Esophagus squamous epithelium (tissue), 4 donors: ENCODE measurements at regions not wholly inside any gene's neighbourhood (a gene's known extent, or its start where the extent isn't known, plus 50 kb on each side); places are given as distances from the start of the nearest gene placed in this dataset.

Experiments
- CTCF ChIP-seq, 6 experiments: fragments of 450-650 bp in 4 of 6; fragments of 200-600 bp in 2 of 6; sonication (generic) in 2 of 6; IDR thresholded peaks; one replicate each; pipeline ENCODE4 v1.5.1; 2016 to 2019; ENCODE audit warnings: antibody characterized with exemption in 6 of 6, mild to moderate bottlenecking in 4 of 6, moderate library complexity in 4 of 6
- POLR2A ChIP-seq, 4 donors: fragments of 450-650 bp; IDR thresholded peaks; one replicate each; pipeline ENCODE4 v1.6.1; 2017; ENCODE audit warnings: antibody characterized with exemption in 4 of 4, mild to moderate bottlenecking in 4 of 4, moderate library complexity in 3 of 4

GRCh38 chr16:80079072-80079471 is 461.7 kb upstream of the DYNLRB2 start:
- TF ChIP-seq CTCF (IDR thresholded peaks at IDR 0.05), result no peak
- no peak for TF ChIP-seq POLR2A (IDR thresholded peaks at IDR 0.05)
